ENCODE measurements at regions not wholly inside any gene's neighbourhood (a gene's known extent, or its start where the extent isn't known, plus 50 kb on each side); places are given as distances from the start of the nearest gene placed in this dataset.

- TF ChIP-seq POLR2A (IDR thresholded peaks at IDR 0.05; ENCODE audit: low read depth, low read length) (no peak), POLR2AphosphoS5 (IDR thresholded peaks at IDR 0.05; ENCODE audit: low read depth, low read length) (no peak), TAF1 (IDR thresholded peaks at IDR 0.05; ENCODE audit: borderline replicate concordance, low read depth, low read length) (no peak)
These were observed 429.0 kb downstream of the ETV1 start for GRCh38 chr7:13560441-13560840.

Measured in GM12892 (cell line).